ENCODE measurements at regions not wholly inside any gene's neighbourhood (a gene's known extent, or its start where the extent isn't known, plus 50 kb on each side); places are given as distances from the start of the nearest gene placed in this dataset.

- DNase-seq = no peak
- no peaks in the 10 kb centered on the region for H3K79me2 ChIP-seq (ENCODE audit: low read length)
These were observed 114.2 kb downstream of the ASB7 start for GRCh38 chr15:100716456-100717085.

DNA sequence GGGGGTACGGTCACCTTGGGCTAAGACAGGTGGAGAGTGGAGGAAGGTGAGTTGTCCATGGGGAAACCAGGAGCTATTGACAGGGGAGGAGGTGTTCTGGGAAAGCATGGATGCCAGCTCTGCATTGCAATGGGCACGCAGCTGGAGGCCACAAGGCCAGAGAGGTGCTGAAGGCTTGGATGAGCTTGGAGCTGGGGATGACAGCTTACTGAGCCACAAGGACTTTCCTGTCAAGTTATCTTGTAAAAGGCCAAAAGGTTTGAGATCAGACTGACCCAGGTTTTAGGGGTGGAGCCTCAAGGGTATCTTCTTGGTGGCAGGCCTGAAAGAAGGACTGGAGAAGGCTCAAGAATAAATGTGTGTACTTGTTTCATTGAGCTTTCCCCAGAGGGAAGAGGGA is 115.2 kb downstream of the ASB7 start:
- H3K79me2 ChIP-seq (ENCODE audit: low read length) = no peaks in the 10 kb centered on the region

More at GRCh38 chr15:100716456-100717085, 114.2 kb downstream of the ASB7 start:
- no peaks in the 10 kb centered on the region for H3K4me1 ChIP-seq (ENCODE audit: low read length)
- no peak overlapping the region for H3K27ac ChIP-seq (ENCODE audit: low read length)
- H3K27me3 ChIP-seq (ENCODE audit: low read length) = no peaks in the 10 kb centered on the region
- no peaks in the 10 kb centered on the region for H3K9me2 ChIP-seq (replicated peaks; ENCODE audit: insufficient read depth, low read length)
- 0 out of 2 replicates have a peak, but pooled peaks cover 3% of the 10 kb centered on the region for H4K20me1 ChIP-seq (ENCODE audit: insufficient read depth, low read depth, low read length)
- no peaks in the 10 kb centered on the region for H3K36me3 ChIP-seq (ENCODE audit: insufficient read depth, low read length)
- no peaks in the 10 kb centered on the region for H3K9me3 ChIP-seq (ENCODE audit: low read length)
- H3K9ac ChIP-seq (ENCODE audit: low read length) = no peak overlapping the region
- no peak overlapping the region for H2AFZ ChIP-seq (ENCODE audit: low read length)
- H3K4me2 ChIP-seq (ENCODE audit: low read depth, low read length, poor library complexity, severe bottlenecking) = no peak overlapping the region
- H3K4me3 ChIP-seq (ENCODE audit: low read length) = no peak overlapping the region

DNA sequence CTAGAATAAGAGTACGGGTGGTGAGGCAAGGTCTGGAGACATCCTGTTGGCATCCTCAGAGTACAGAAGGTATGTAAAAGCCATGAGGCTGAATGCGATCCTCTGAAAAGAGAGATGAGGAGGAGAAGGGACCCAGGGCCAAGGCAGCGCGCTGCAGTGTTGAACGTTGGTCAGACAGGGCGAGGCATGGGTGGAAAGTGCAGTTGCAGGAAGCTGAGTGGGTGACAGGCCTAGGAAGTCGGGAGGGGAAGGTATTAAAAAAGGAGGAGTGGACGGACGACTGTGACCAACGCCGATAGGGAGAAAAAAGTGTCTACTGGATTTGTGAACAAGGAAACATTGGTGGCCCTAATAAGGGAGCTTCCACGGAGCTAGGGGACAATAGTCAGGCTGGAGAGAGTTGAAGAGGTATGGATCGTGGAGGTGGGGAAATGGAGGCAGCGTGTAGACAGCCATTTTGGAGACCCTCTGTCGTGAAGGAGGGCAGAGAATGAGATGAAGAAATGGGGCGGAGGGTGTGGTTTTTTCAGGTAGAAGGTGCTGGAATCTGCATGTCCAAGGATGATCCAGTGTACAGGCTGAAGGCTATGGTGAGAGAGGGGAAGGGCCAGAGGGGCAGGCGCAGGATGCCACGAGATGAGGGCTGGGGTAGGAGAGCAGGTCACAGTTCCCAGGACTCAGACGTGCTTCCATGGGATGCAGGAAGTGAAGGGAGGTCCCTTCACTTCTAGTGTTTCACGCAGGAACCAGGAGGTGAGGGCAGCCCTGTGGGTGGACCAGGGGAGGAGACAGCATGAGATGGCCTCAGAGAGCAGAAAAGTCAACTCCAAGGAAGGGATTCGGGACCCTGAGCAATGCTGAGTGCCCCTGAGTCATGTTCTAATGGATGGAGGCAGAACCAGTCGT is 115.9 kb downstream of the ASB7 start:
- no peak overlapping the region for H3K4me3 ChIP-seq (ENCODE audit: low read length)
- 0 out of 2 replicates have a peak, but pooled peaks cover 3% of the 10 kb centered on the region for H4K20me1 ChIP-seq (ENCODE audit: insufficient read depth, low read depth, low read length)
- no peaks in the 10 kb centered on the region for H3K4me1 ChIP-seq (ENCODE audit: low read length)
- H3K9me2 ChIP-seq (replicated peaks; ENCODE audit: insufficient read depth, low read length) = no peaks in the 10 kb centered on the region
- no peaks in the 10 kb centered on the region for H3K9me3 ChIP-seq (ENCODE audit: low read length)
- H3K27me3 ChIP-seq (ENCODE audit: low read length) = no peaks in the 10 kb centered on the region
- no peaks in the 10 kb centered on the region for H3K79me2 ChIP-seq (ENCODE audit: low read length)
- no peak overlapping the region for H3K4me2 ChIP-seq (ENCODE audit: low read depth, low read length, poor library complexity, severe bottlenecking)
- no peak overlapping the region for H3K27ac ChIP-seq (ENCODE audit: low read length)
- H3K36me3 ChIP-seq (ENCODE audit: insufficient read depth, low read length) = no peaks in the 10 kb centered on the region
- H3K9ac ChIP-seq (ENCODE audit: low read length) = no peak overlapping the region
- DNase-seq = no peak
- H2AFZ ChIP-seq (ENCODE audit: low read length) = no peak overlapping the region

More for the DNA sequence above, 115.2 kb downstream of the ASB7 start:
- no peaks in the 10 kb centered on the region for H3K36me3 ChIP-seq (ENCODE audit: insufficient read depth, low read length)
- 0 out of 2 replicates have a peak, but pooled peaks cover 3% of the 10 kb centered on the region for H4K20me1 ChIP-seq (ENCODE audit: insufficient read depth, low read depth, low read length)
- no peak for DNase-seq
- no peaks in the 10 kb centered on the region for H3K9me3 ChIP-seq (ENCODE audit: low read length)
- H3K4me1 ChIP-seq (ENCODE audit: low read length) = no peaks in the 10 kb centered on the region
- H3K27me3 ChIP-seq (ENCODE audit: low read length) = no peaks in the 10 kb centered on the region
- no peak overlapping the region for H3K4me3 ChIP-seq (ENCODE audit: low read length)
- H3K9ac ChIP-seq (ENCODE audit: low read length) = no peak overlapping the region
- H2AFZ ChIP-seq (ENCODE audit: low read length) = no peak overlapping the region
- no peaks in the 10 kb centered on the region for H3K9me2 ChIP-seq (replicated peaks; ENCODE audit: insufficient read depth, low read length)
- H3K4me2 ChIP-seq (ENCODE audit: low read depth, low read length, poor library complexity, severe bottlenecking) = no peak overlapping the region
- no peak overlapping the region for H3K27ac ChIP-seq (ENCODE audit: low read length)

DNA sequence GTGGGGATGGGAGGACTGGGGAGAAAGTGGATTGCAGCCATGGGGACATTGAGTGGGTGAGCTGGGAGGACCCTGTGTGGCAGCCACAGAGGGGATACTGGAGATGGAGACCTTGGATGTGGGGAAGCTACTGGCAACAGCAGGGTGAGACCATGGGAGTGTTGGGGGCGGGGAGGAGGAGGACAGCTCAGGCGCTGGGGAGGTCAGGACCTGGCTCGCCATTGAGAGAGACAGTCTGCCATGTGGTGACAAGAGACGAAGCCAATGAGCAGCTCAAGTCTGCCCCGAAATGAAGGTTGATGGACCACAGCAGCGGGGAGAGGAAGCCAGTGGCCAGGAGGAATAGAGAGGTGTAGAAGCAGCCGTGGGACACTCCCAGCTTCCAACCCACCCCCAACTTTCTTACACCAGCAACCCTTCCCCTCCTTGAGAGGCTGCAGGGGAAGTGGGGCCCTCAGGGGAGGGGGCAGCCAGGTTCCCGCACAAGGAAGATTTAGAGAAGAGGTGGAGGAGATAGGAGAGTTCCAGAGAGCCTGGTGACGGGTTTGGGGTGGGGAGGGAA is 118.1 kb downstream of the ASB7 start:
- Histone ChIP-seq H3K9ac (ENCODE audit: low read length) (no peak overlapping the region), H2AFZ (ENCODE audit: low read length) (no peak overlapping the region), H3K27me3 (ENCODE audit: low read length) (no peaks in the 10 kb centered on the region), H3K4me1 (ENCODE audit: low read length) (no peaks in the 10 kb centered on the region), H3K9me2 (replicated peaks; ENCODE audit: insufficient read depth, low read length) (no peaks in the 10 kb centered on the region), H3K27ac (ENCODE audit: low read length) (no peak overlapping the region), H3K9me3 (ENCODE audit: low read length) (no peaks in the 10 kb centered on the region), H3K4me3 (ENCODE audit: low read length) (no peak overlapping the region), H4K20me1 (ENCODE audit: insufficient read depth, low read depth, low read length) (no peaks in the 10 kb centered on the region), H3K36me3 (ENCODE audit: insufficient read depth, low read length) (no peaks in the 10 kb centered on the region), H3K4me2 (ENCODE audit: low read depth, low read length, poor library complexity, severe bottlenecking) (no peak overlapping the region), H3K79me2 (ENCODE audit: low read length) (no peaks in the 10 kb centered on the region)
- DNase-seq = no peak

- H3K4me2 ChIP-seq (ENCODE audit: low read depth, low read length, poor library complexity, severe bottlenecking) = no peak overlapping the region
- H3K79me2 ChIP-seq (ENCODE audit: low read length) = no peaks in the 10 kb centered on the region
- no peaks in the 10 kb centered on the region for H4K20me1 ChIP-seq (ENCODE audit: insufficient read depth, low read depth, low read length)
- H3K9ac ChIP-seq (ENCODE audit: low read length) = no peak overlapping the region
- H3K27ac ChIP-seq (ENCODE audit: low read length) = no peak overlapping the region
- no peaks in the 10 kb centered on the region for H3K27me3 ChIP-seq (ENCODE audit: low read length)
- no peak overlapping the region for H2AFZ ChIP-seq (ENCODE audit: low read length)
- no peaks in the 10 kb centered on the region for H3K9me2 ChIP-seq (replicated peaks; ENCODE audit: insufficient read depth, low read length)
- no peak overlapping the region for H3K4me3 ChIP-seq (ENCODE audit: low read length)
- no peak for DNase-seq
- no peaks in the 10 kb centered on the region for H3K36me3 ChIP-seq (ENCODE audit: insufficient read depth, low read length)
- no peaks in the 10 kb centered on the region for H3K9me3 ChIP-seq (ENCODE audit: low read length)
- H3K4me1 ChIP-seq (ENCODE audit: low read length) = no peaks in the 10 kb centered on the region
These were observed 119.6 kb downstream of the ASB7 start for GRCh38 chr15:100721758-100722550.

DNA sequence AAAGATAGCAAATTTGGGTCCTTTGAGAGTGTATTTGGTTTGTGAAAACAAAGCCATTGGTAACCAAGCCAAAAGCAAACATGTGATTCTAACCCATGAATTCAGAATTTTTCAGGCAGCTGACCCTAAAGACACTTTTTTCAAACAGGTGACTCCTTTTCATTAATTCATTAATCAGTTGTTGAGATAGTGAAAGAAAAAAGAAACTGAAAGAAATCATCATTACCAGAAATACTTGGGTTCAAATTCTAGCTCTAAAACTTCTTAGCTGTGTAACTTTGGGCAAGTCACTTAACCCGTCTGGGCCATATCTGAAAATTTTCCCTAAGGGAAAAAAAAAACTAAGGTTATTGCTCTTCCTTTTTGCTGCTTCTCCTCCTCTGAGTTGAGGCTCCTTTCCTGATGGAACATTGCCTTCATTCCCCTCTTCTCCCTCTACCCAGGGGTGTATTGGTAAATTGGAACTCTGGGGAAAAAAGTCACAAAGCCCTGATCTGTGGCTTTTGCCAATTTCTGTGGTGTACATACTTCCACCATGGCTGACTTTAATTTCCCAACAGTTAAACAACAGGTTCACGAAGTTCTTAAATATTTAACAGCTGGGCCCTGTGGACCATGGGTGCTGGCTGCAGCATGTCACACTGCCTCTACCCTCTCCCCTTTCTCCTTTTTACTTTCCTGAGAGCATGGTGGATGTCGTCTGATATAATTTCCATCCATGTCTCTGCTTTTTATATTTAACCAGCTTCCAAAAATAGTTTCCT is 120.3 kb downstream of the ASB7 start:
- Histone ChIP-seq H2AFZ (ENCODE audit: low read length) (no peak overlapping the region), H3K9me3 (ENCODE audit: low read length) (no peaks in the 10 kb centered on the region), H3K27me3 (ENCODE audit: low read length) (no peaks in the 10 kb centered on the region), H3K27ac (ENCODE audit: low read length) (no peak overlapping the region), H3K36me3 (ENCODE audit: insufficient read depth, low read length) (no peaks in the 10 kb centered on the region), H3K9me2 (replicated peaks; ENCODE audit: insufficient read depth, low read length) (no peaks in the 10 kb centered on the region), H3K9ac (ENCODE audit: low read length) (no peak overlapping the region), H3K4me3 (ENCODE audit: low read length) (no peak overlapping the region), H3K4me1 (ENCODE audit: low read length) (no peaks in the 10 kb centered on the region), H3K4me2 (ENCODE audit: low read depth, low read length, poor library complexity, severe bottlenecking) (no peak overlapping the region), H3K79me2 (ENCODE audit: low read length) (no peaks in the 10 kb centered on the region), H4K20me1 (ENCODE audit: insufficient read depth, low read depth, low read length) (no peaks in the 10 kb centered on the region)
- no peak for DNase-seq

DNA sequence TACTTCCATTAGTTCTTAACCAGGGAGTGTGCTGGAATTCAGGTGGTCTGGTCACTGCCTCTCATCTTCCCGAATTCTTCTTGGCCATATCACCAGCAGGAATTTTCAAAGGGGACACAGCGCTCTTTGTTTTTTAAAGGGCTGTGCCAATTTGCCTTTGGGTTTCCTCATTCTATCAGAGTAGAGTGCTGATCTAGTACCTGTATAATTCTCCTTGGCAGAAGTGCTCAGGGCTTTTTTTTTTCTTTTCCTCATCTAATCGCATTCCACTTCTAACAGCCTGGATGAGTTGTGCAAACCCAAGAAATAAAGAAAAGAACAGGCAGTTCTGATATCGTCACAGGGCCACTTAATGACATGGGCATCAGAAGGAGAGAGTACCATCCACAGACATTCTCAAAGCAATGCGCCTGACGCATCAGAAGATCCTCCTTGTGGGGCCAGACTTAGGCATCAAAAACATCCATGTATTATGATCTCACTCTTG is 121.0 kb downstream of the ASB7 start:
- no peaks in the 10 kb centered on the region for H3K36me3 ChIP-seq (ENCODE audit: insufficient read depth, low read length)
- no peaks in the 10 kb centered on the region for H3K79me2 ChIP-seq (ENCODE audit: low read length)
- no peak overlapping the region for H3K4me3 ChIP-seq (ENCODE audit: low read length)
- H3K9me2 ChIP-seq (replicated peaks; ENCODE audit: insufficient read depth, low read length) = no peaks in the 10 kb centered on the region
- no peak for DNase-seq
- H3K9ac ChIP-seq (ENCODE audit: low read length) = no peak overlapping the region
- no peak overlapping the region for H3K4me2 ChIP-seq (ENCODE audit: low read depth, low read length, poor library complexity, severe bottlenecking)
- H3K9me3 ChIP-seq (ENCODE audit: low read length) = no peaks in the 10 kb centered on the region
- no peak overlapping the region for H3K27ac ChIP-seq (ENCODE audit: low read length)
- H2AFZ ChIP-seq (ENCODE audit: low read length) = no peak overlapping the region
- no peaks in the 10 kb centered on the region for H3K4me1 ChIP-seq (ENCODE audit: low read length)
- H4K20me1 ChIP-seq (ENCODE audit: insufficient read depth, low read depth, low read length) = no peaks in the 10 kb centered on the region
- H3K27me3 ChIP-seq (ENCODE audit: low read length) = no peaks in the 10 kb centered on the region

Data from Karpas-422 (cell line).